CD14-positive monocyte (primary cell): ENCODE measurements at regions not wholly inside any gene's neighbourhood (a gene's known extent, or its start where the extent isn't known, plus 50 kb on each side); places are given as distances from the start of the nearest gene placed in this dataset.

Experiments used
- DNase-seq, 3 donors: peaks; one replicate each; pipeline ENCODE4 v3.0.0-alpha.2; 2011 to 2022
- H2AFZ ChIP-seq: 2 replicates; pipeline ENCODE4 v1.6.0; 2012; ENCODE audit warnings: mild to moderate bottlenecking, low read depth, low read length, inconsistent platforms; ENCODE audit not compliant: insufficient read depth, poor library complexity, severe bottlenecking
- H3K27ac ChIP-seq, 2 donors: 1 replicate in 1 of 2; 2 replicates in 1 of 2; pipeline ENCODE4 v1.5.1; 2012 to 2013; ENCODE audit warnings: low read length in 2 of 2, control low read depth in 1 of 2, inconsistent platforms in 1 of 2, low read depth in 1 of 2, mild to moderate bottlenecking in 1 of 2
- H3K27me3 ChIP-seq, 2 donors: one replicate each; pipeline versions ENCODE4 v1.6.0 to v1.6.1; 2011 to 2013; ENCODE audit warnings: low read length in 2 of 2; ENCODE audit not compliant: control insufficient read depth in 2 of 2, insufficient read depth in 2 of 2
- H3K36me3 ChIP-seq, 2 donors: replicated peaks in 1 of 2; 1 replicate in 1 of 2; 2 replicates in 1 of 2; pipeline versions ENCODE4 v1.5.1 to v1.6.1; 2012 to 2013; ENCODE audit warnings: low read length in 2 of 2, control low read depth in 1 of 2, inconsistent platforms in 1 of 2, mild to moderate bottlenecking in 1 of 2; ENCODE audit not compliant: insufficient read depth in 2 of 2, control insufficient read depth in 1 of 2
- H3K4me1 ChIP-seq, 2 donors: 1 replicate in 1 of 2; 2 replicates in 1 of 2; pipeline versions ENCODE4 v1.5.1 to v1.6.1; 2012 to 2013; ENCODE audit warnings: low read length in 2 of 2, control low read depth in 1 of 2, inconsistent platforms in 1 of 2, mild to moderate bottlenecking in 1 of 2, moderate library complexity in 1 of 2; ENCODE audit not compliant: insufficient read depth in 2 of 2, control insufficient read depth in 1 of 2
- H3K4me2 ChIP-seq: replicated peaks from 2 replicates; pipeline ENCODE3; 2012; ENCODE audit warnings: low read length, moderate library complexity, mild to moderate bottlenecking; ENCODE audit not compliant: poor library complexity, severe bottlenecking; ENCODE audit errors: extremely low read depth
- H3K4me3 ChIP-seq, 3 experiments: fragments of 200-600 bp in 1 of 3; sonication (generic) in 1 of 3; replicated peaks in 1 of 3; 1 replicate in 2 of 3; 2 replicates in 1 of 3; pipeline ENCODE4 v1.5.1; 2011 to 2013; ENCODE audit warnings: low read length in 3 of 3, mild to moderate bottlenecking in 3 of 3, control low read depth in 2 of 3, low read depth in 2 of 3, inconsistent platforms in 1 of 3, moderate library complexity in 1 of 3
- H3K79me2 ChIP-seq: 2 replicates; pipeline ENCODE4 v1.6.0; 2012; ENCODE audit warnings: mild to moderate bottlenecking, control low read depth, inconsistent platforms, low read length, moderate library complexity; ENCODE audit not compliant: insufficient read depth
- H3K9ac ChIP-seq: 2 replicates; pipeline ENCODE4 v1.6.0; 2017; ENCODE audit warnings: low read length, mild to moderate bottlenecking; ENCODE audit not compliant: insufficient read depth, poor library complexity, severe bottlenecking
- H3K9me3 ChIP-seq, 2 donors: replicated peaks in 1 of 2; 1 replicate in 1 of 2; 2 replicates in 1 of 2; pipeline versions ENCODE4 v1.5.1 to v1.6.1; 2012 to 2013; ENCODE audit warnings: low read length in 2 of 2, control low read depth in 1 of 2; ENCODE audit not compliant: control insufficient read depth in 1 of 2, insufficient read depth in 1 of 2
- H4K20me1 ChIP-seq: 2 replicates; pipeline ENCODE4 v1.6.0; 2012; ENCODE audit warnings: mild to moderate bottlenecking, low read length, control low read depth, moderate library complexity; ENCODE audit not compliant: insufficient read depth
- H3K27ac Mint-ChIP-seq, 7 donors: one replicate each; pipeline ENCODE4 v1.8.0; 2020; ENCODE audit warnings: mild to moderate bottlenecking in 7 of 7, mixed read lengths in 7 of 7, moderate library complexity in 6 of 7, inconsistent platforms in 2 of 7
- H3K27me3 Mint-ChIP-seq, 3 donors: one replicate each; pipeline ENCODE4 v1.8.0; 2021 to 2022; ENCODE audit warnings: low read depth in 3 of 3, mild to moderate bottlenecking in 3 of 3, mixed read lengths in 3 of 3, moderate library complexity in 3 of 3, inconsistent platforms in 1 of 3
- H3K36me3 Mint-ChIP-seq, 2 donors: one replicate each; pipeline ENCODE4 v1.8.0; 2020; ENCODE audit warnings: mixed read lengths in 2 of 2, inconsistent platforms in 1 of 2, mild to moderate bottlenecking in 1 of 2
- H3K4me1 Mint-ChIP-seq: one replicate; pipeline ENCODE4 v1.8.0; 2020; ENCODE audit warnings: mild to moderate bottlenecking, mixed read lengths
- H3K4me3 Mint-ChIP-seq, 2 donors: one replicate each; pipeline ENCODE4 v1.8.0; 2020; ENCODE audit warnings: mild to moderate bottlenecking in 2 of 2, mixed read lengths in 2 of 2, moderate library complexity in 1 of 2
- H3K9me3 Mint-ChIP-seq, 7 donors: one replicate each; pipeline ENCODE4 v1.8.0; 2020 to 2022; ENCODE audit warnings: mixed read lengths in 7 of 7, mild to moderate bottlenecking in 6 of 7, moderate library complexity in 6 of 7, inconsistent platforms in 2 of 7
- CTCF ChIP-seq: fragments of 200-600 bp; IDR thresholded peaks from one replicate; pipeline ENCODE4 v1.8.0; 2022; ENCODE audit warnings: antibody characterized with exemption, mild to moderate bottlenecking
- WGBS: methylation state at CpG from one replicate; pipeline ENCODE4 v1.1.5; 2013; ENCODE audit warnings: missing lambda C conversion rate; ENCODE audit not compliant: insufficient coverage; 5-methylcytosine and 5-hydroxymethylcytosine counted together
- intact Hi-C, 2 donors: fragments of 100-400 bp; cut with micrococcal nuclease; formaldehyde crosslinking; loops; one replicate each; pipeline versions ENCODE4 v1.15.0 to v1.15.1; 2023

GRCh38 chrX:131630534-131630933, 86.7 kb downstream of the OR13H1 start:
- Histone ChIP-seq H3K27ac (no peak overlapping the region), H3K4me1 (no peaks in the 10 kb centered on the region), H3K9me3 (no peaks in the 10 kb centered on the region), H3K4me3 (no peak overlapping the region), H3K27me3 (peaks cover 0 to 37% of the 10 kb centered on the region in 2 donors), H3K36me3 (no peaks in the 10 kb centered on the region), H3K4me2 (no peak overlapping the region), H2AFZ (no peak overlapping the region), H3K9ac (no peak overlapping the region), H4K20me1 (no peaks in the 10 kb centered on the region), H3K79me2 (no peaks in the 10 kb centered on the region)
- Mint-ChIP-seq H3K9me3 (no peaks in the 10 kb centered on the region), H3K27ac (no peak overlapping the region), H3K4me1 (no peaks in the 10 kb centered on the region), H3K27me3 (peaks cover 1 to 17% (median 5%) of the 10 kb centered on the region in 3 donors), H3K4me3 (no peak overlapping the region), H3K36me3 (no peaks in the 10 kb centered on the region)
- no peak for DNase-seq
- no peak for TF ChIP-seq CTCF
- intact Hi-C loops: no loop called here
- no CpG with 5 or more reads among the region's 8 CpGs for WGBS

- Histone ChIP-seq H3K36me3 (no peaks in the 10 kb centered on the region), H3K27ac (no peak overlapping the region), H3K4me1 (no peaks in the 10 kb centered on the region), H3K9me3 (no peaks in the 10 kb centered on the region), H3K9ac (no peak overlapping the region), H4K20me1 (no peaks in the 10 kb centered on the region), H3K27me3 (peaks cover 0 to 25% of the 10 kb centered on the region in 2 donors), H3K4me2 (no peak overlapping the region), H3K4me3 (no peak overlapping the region), H3K79me2 (no peaks in the 10 kb centered on the region), H2AFZ (no peak overlapping the region)
- Mint-ChIP-seq H3K27ac (no peak overlapping the region), H3K4me1 (no peaks in the 10 kb centered on the region), H3K9me3 (peaks cover 0 to 2% (median 0%) of the 10 kb centered on the region in 7 donors), H3K36me3 (no peaks in the 10 kb centered on the region), H3K4me3 (no peak overlapping the region), H3K27me3 (peaks cover 0 to 13% (median 3%) of the 10 kb centered on the region in 3 donors)
- TF ChIP-seq CTCF: peak; percentile 64
- WGBS: 0% methylated on average over 1 of the region's 13 CpGs
- intact Hi-C loops: no loop called here
- DNase-seq: peak; percentile 0 to 4 (median 3)
These were observed 89.5 kb downstream of the OR13H1 start for GRCh38 chrX:131633285-131633917.
